DND-41 (cell line): ENCODE measurements at regions not wholly inside any gene's neighbourhood (a gene's known extent, or its start where the extent isn't known, plus 50 kb on each side); places are given as distances from the start of the nearest gene placed in this dataset.

ENCODE experiments used
- ATAC-seq: fragments of 200-7000 bp; cut with Tn5 transposase; 3 replicates; pipeline ENCODE4 v1.9.1; 2021; ENCODE audit warnings: low read depth; ENCODE audit not compliant: insufficient read depth
- DNase-seq: peaks from one replicate; pipeline ENCODE4 v3.0.0-alpha.2; 2020
- H2AFZ ChIP-seq: 2 replicates; pipeline ENCODE4 v1.6.0; 2012; ENCODE audit warnings: low read depth, low read length
- H3K27ac ChIP-seq: 2 replicates; pipeline ENCODE4 v1.5.1; 2012; ENCODE audit warnings: low read length, inconsistent platforms
- H3K27me3 ChIP-seq: fragments of 200-600 bp; sonication (generic); 2 replicates; pipeline ENCODE4 v1.6.0; 2012; ENCODE audit warnings: low read length, mild to moderate bottlenecking, inconsistent platforms; ENCODE audit not compliant: insufficient read depth, poor library complexity
- H3K36me3 ChIP-seq: 2 replicates; pipeline ENCODE4 v1.5.1; 2012; ENCODE audit warnings: low read length, inconsistent platforms; ENCODE audit not compliant: insufficient read depth
- H3K4me1 ChIP-seq: 2 replicates; pipeline ENCODE4 v1.5.1; 2012; ENCODE audit warnings: mild to moderate bottlenecking, low read length; ENCODE audit not compliant: insufficient read depth
- H3K4me2 ChIP-seq: 2 replicates; pipeline ENCODE4 v1.6.0; 2012; ENCODE audit warnings: mild to moderate bottlenecking, moderate library complexity, low read length, inconsistent platforms; ENCODE audit not compliant: insufficient read depth
- H3K4me3 ChIP-seq, 2 experiments: fragments of 200-600 bp in 1 of 2; shearing (Covaris generic) in 1 of 2; 2 replicates each; pipeline ENCODE4 v1.5.1; 2012 to 2016; ENCODE audit warnings: inconsistent platforms in 2 of 2, low read length in 2 of 2, mild to moderate bottlenecking in 2 of 2, low read depth in 1 of 2, moderate library complexity in 1 of 2
- H3K79me2 ChIP-seq: 2 replicates; pipeline ENCODE4 v1.6.0; 2012; ENCODE audit warnings: low read length, inconsistent platforms; ENCODE audit not compliant: insufficient read depth
- H3K9ac ChIP-seq: 2 replicates; pipeline ENCODE4 v1.6.0; 2012; ENCODE audit warnings: low read depth, mild to moderate bottlenecking, inconsistent platforms, low read length, moderate library complexity
- H3K9me3 ChIP-seq: 2 replicates; pipeline ENCODE4 v1.5.1; 2012; ENCODE audit warnings: low read length, moderate library complexity, mild to moderate bottlenecking, inconsistent platforms; ENCODE audit not compliant: insufficient read depth, severe bottlenecking
- H4K20me1 ChIP-seq: 2 replicates; pipeline ENCODE4 v1.6.0; 2012; ENCODE audit warnings: low read length; ENCODE audit not compliant: insufficient read depth
- CTCF ChIP-seq: IDR thresholded peaks from 2 replicates; pipeline ENCODE4 v1.5.1; 2012; ENCODE audit warnings: borderline replicate concordance, low read length, moderate library complexity, mild to moderate bottlenecking; ENCODE audit not compliant: poor library complexity, severe bottlenecking; ENCODE audit errors: extremely low read depth
- EZH2 ChIP-seq: IDR thresholded peaks from 3 replicates; pipeline ENCODE4 v1.6.1; 2012; ENCODE audit warnings: borderline replicate concordance, low read depth, mild to moderate bottlenecking, moderate library complexity, low read length, inconsistent platforms; ENCODE audit not compliant: severe bottlenecking

GRCh38 chr12:126474703-126475102 is 1409.5 kb downstream of the AACS start:
- H3K79me2 ChIP-seq: no peaks in the 10 kb centered on the region
- no peak overlapping the region for H3K4me2 ChIP-seq
- H3K36me3 ChIP-seq: no peaks in the 10 kb centered on the region
- H3K27me3 ChIP-seq: no peaks in the 10 kb centered on the region
- no peak overlapping the region for H3K27ac ChIP-seq
- no peaks in the 10 kb centered on the region for H4K20me1 ChIP-seq
- ATAC-seq: no peak
- no peak overlapping the region for H3K4me3 ChIP-seq
- DNase-seq: no peak
- peaks cover under 1% of the 10 kb centered on the region for H3K9me3 ChIP-seq
- H3K9ac ChIP-seq: no peak overlapping the region
- no peak overlapping the region for H2AFZ ChIP-seq
- no peaks in the 10 kb centered on the region for H3K4me1 ChIP-seq
- TF ChIP-seq CTCF: no peak
- TF ChIP-seq EZH2: no peak

GRCh38 chr12:126480451-126480850 is 1415.2 kb downstream of the AACS start:
- H4K20me1 ChIP-seq: no peaks in the 10 kb centered on the region
- H3K79me2 ChIP-seq: no peaks in the 10 kb centered on the region
- H3K27me3 ChIP-seq: no peaks in the 10 kb centered on the region
- H3K36me3 ChIP-seq: no peaks in the 10 kb centered on the region
- no peak overlapping the region for H3K27ac ChIP-seq
- H3K4me2 ChIP-seq: no peak overlapping the region
- TF ChIP-seq EZH2 (no peak), CTCF (no peak)
- no peaks in the 10 kb centered on the region for H3K4me1 ChIP-seq
- H3K9ac ChIP-seq: no peak overlapping the region
- H2AFZ ChIP-seq: no peak overlapping the region
- H3K9me3 ChIP-seq: no peaks in the 10 kb centered on the region
- DNase-seq (no peak), ATAC-seq (no peak)
- no peak overlapping the region for H3K4me3 ChIP-seq

GRCh38 chr12:126481688-126482087 is 1416.5 kb downstream of the AACS start:
- Histone ChIP-seq H2AFZ (no peak overlapping the region), H3K4me3 (no peak overlapping the region), H3K9me3 (no peaks in the 10 kb centered on the region), H3K4me1 (no peaks in the 10 kb centered on the region), H4K20me1 (no peaks in the 10 kb centered on the region), H3K4me2 (no peak overlapping the region), H3K27ac (no peak overlapping the region), H3K79me2 (no peaks in the 10 kb centered on the region), H3K36me3 (no peaks in the 10 kb centered on the region), H3K9ac (no peak overlapping the region), H3K27me3 (no peaks in the 10 kb centered on the region)
- TF ChIP-seq CTCF: no peak
- no peak for TF ChIP-seq EZH2
- ATAC-seq (no peak), DNase-seq (no peak)
